NCI-H774 (cell line): ENCODE measurements at regions not wholly inside any gene's neighbourhood (a gene's known extent, or its start where the extent isn't known, plus 50 kb on each side); places are given as distances from the start of the nearest gene placed in this dataset.
A peak's percentile ranks its signal among the peaks of the same experiment; 100 is the strongest.
"Not testable (repeated sequence)": the region's sequence is repeated elsewhere in the genome, so short reads cannot be mapped to it uniquely, and the experiment has no call there.

Experiments used
- DNase-seq: peaks from one replicate; lab custom pipeline; 2025; lab: John Stamatoyannopoulos, UW

GRCh38 chr7:106583706-106584690 is 77.0 kb downstream of the CCDC71L start:
- no peak for DNase-seq

- DNase-seq = no peak
Observed at GRCh38 chr7:106583100-106583499, 77.9 kb downstream of the CCDC71L start.

- no peak for DNase-seq
Observed at GRCh38 chr7:106582365-106582764, 78.6 kb downstream of the CCDC71L start.

- not testable (repeated sequence) for DNase-seq
Observed at GRCh38 chr7:106579086-106579485, 81.9 kb downstream of the CCDC71L start.

GRCh38 chr7:106575138-106575823 is 85.7 kb downstream of the CCDC71L start:
- DNase-seq = no peak

- DNase-seq = no peak
Observed at GRCh38 chr7:106573738-106574137, 87.2 kb downstream of the CCDC71L start.

- DNase-seq = no peak
Observed at GRCh38 chr7:106573125-106573663, 87.8 kb downstream of the CCDC71L start.

GRCh38 chr7:106572394-106573124 is 88.4 kb downstream of the CCDC71L start:
- no peak for DNase-seq

GRCh38 chr7:106571563-106571962 is 89.4 kb downstream of the CCDC71L start:
- no peak for DNase-seq

GRCh38 chr7:106570948-106571418 is 90.0 kb downstream of the CCDC71L start:
- no peak for DNase-seq

- DNase-seq = no peak
Observed at GRCh38 chr7:106570146-106570545, 90.8 kb downstream of the CCDC71L start.

GRCh38 chr7:106569500-106569929 is 91.4 kb downstream of the CCDC71L start:
- no peak for DNase-seq

GRCh38 chr7:106568680-106569499 is 92.1 kb downstream of the CCDC71L start:
- peak; percentile 14 for DNase-seq

GRCh38 chr7:106568002-106568679 is 92.8 kb downstream of the CCDC71L start:
- DNase-seq = no peak

GRCh38 chr7:106567204-106568001 is 93.6 kb downstream of the CCDC71L start:
- not testable (repeated sequence) for DNase-seq

- DNase-seq = no peak
Observed at GRCh38 chr7:106566672-106567071, 94.3 kb downstream of the CCDC71L start.

- DNase-seq = no peak
Observed at GRCh38 chr7:106566196-106566595, 94.8 kb downstream of the CCDC71L start.

GRCh38 chr7:106565428-106565827 is 95.5 kb downstream of the CCDC71L start:
- DNase-seq = no peak

- DNase-seq = no peak
Observed at GRCh38 chr7:106563466-106564150, 97.3 kb downstream of the CCDC71L start.
